ENCODE measurements at regions not wholly inside any gene's neighbourhood (a gene's known extent, or its start where the extent isn't known, plus 50 kb on each side); places are given as distances from the start of the nearest gene placed in this dataset.

DNA sequence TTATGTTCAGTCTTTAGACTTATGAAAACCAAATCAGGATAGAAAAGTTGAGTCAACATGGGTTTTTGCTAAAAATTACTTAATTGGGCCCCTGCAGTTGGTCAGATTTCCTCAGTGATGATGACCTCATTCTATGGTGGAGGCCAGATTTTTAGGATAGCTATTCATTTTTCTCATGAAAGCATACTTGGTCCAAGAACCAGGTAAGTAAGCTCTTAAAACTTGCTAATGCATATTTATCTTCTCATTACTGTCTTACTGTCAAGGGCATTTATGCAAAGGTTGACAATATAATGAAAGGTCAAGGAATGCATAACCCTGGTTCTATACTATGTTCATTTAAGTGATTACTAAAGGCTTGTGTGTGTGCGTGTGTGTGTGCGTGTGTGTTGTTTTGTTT is 650.6 kb downstream of the SATB2 start:
- H3K9me3 Mint-ChIP-seq, result no peaks in the 10 kb centered on the region
- no peaks in the 10 kb centered on the region for H3K36me3 Mint-ChIP-seq (ENCODE audit: low read depth)
- H3K27ac Mint-ChIP-seq, result no peak overlapping the region
- TF ChIP-seq CTCF (IDR thresholded peaks at IDR 0.05; ENCODE audit: unreplicated experiment in 3 of 3), result no peak
- no peak overlapping the region for H3K4me3 Mint-ChIP-seq
- H3K27me3 Mint-ChIP-seq (ENCODE audit: low read depth), result no peaks in the 10 kb centered on the region
- no peaks in the 10 kb centered on the region for H3K4me1 Mint-ChIP-seq

GRCh38 chr2:198795419-198795818 is 662.3 kb downstream of the SATB2 start:
- no peaks in the 10 kb centered on the region for H3K4me1 Mint-ChIP-seq
- no peak overlapping the region for H3K4me3 Mint-ChIP-seq
- no peaks in the 10 kb centered on the region for H3K27me3 Mint-ChIP-seq (ENCODE audit: low read depth)
- no peak overlapping the region for H3K27ac Mint-ChIP-seq
- H3K9me3 Mint-ChIP-seq, result no peaks in the 10 kb centered on the region
- no peak for TF ChIP-seq CTCF (IDR thresholded peaks at IDR 0.05; ENCODE audit: unreplicated experiment in 3 of 3)
- H3K36me3 Mint-ChIP-seq (ENCODE audit: low read depth), result no peaks in the 10 kb centered on the region

DNA sequence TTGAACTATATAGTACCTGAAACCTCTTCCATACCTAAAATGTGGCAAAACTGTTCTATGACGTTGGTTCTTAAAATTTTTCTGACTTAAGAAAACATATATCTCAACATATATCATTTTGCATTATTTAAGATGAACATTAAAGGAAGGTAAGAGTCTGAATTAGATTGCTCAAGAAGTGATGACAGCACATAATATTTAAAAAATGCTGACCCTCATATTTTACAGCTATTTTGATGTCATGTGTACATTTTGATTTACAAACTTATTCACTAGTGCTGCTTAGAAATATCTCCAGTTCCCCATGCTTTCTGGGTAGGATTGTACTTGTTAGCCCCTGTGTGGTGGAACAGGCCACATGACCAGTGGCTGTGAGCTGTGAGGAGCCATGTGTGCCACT is 666.1 kb downstream of the SATB2 start:
- H3K36me3 Mint-ChIP-seq (ENCODE audit: low read depth), result no peaks in the 10 kb centered on the region
- no peak overlapping the region for H3K4me3 Mint-ChIP-seq
- H3K27me3 Mint-ChIP-seq (ENCODE audit: low read depth), result no peaks in the 10 kb centered on the region
- TF ChIP-seq CTCF (IDR thresholded peaks at IDR 0.05; ENCODE audit: unreplicated experiment in 3 of 3), result no peak
- no peak overlapping the region for H3K27ac Mint-ChIP-seq
- no peaks in the 10 kb centered on the region for H3K9me3 Mint-ChIP-seq
- no peaks in the 10 kb centered on the region for H3K4me1 Mint-ChIP-seq

GRCh38 chr2:198788676-198789075 is 669.1 kb downstream of the SATB2 start:
- no peaks in the 10 kb centered on the region for H3K27me3 Mint-ChIP-seq (ENCODE audit: low read depth)
- TF ChIP-seq CTCF (IDR thresholded peaks at IDR 0.05; ENCODE audit: unreplicated experiment in 3 of 3), result no peak
- H3K36me3 Mint-ChIP-seq (ENCODE audit: low read depth), result no peaks in the 10 kb centered on the region
- no peak overlapping the region for H3K27ac Mint-ChIP-seq
- no peak overlapping the region for H3K4me3 Mint-ChIP-seq
- H3K4me1 Mint-ChIP-seq, result no peaks in the 10 kb centered on the region
- H3K9me3 Mint-ChIP-seq, result no peaks in the 10 kb centered on the region

DNA sequence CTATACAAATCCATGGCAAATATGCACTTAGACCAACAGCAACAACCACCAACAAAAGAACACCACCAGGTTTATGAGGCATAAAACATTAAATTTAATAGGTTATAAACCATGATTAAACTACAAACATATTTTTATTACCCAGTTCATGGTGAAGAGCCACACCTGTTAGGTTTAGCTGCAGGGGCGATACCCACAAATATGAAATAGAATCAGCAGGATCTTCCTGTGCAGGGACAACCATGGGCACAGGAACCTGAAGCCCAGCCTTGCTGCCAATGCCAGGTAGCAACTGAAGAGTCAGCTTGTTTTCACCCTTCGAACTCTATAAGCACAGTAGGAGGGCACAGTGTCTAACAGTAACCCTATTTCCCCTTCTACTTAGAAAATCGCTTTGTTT is 675.0 kb downstream of the SATB2 start:
- Mint-ChIP-seq H3K27ac (no peak overlapping the region), H3K9me3 (no peaks in the 10 kb centered on the region), H3K36me3 (ENCODE audit: low read depth) (no peaks in the 10 kb centered on the region), H3K4me3 (no peak overlapping the region), H3K4me1 (no peaks in the 10 kb centered on the region), H3K27me3 (ENCODE audit: low read depth) (peaks cover 8% of the 10 kb centered on the region)
- no peak for TF ChIP-seq CTCF (IDR thresholded peaks at IDR 0.05; ENCODE audit: unreplicated experiment in 3 of 3)

GRCh38 chr2:198776616-198777406 is 680.9 kb downstream of the SATB2 start:
- no peak for TF ChIP-seq CTCF (IDR thresholded peaks at IDR 0.05; ENCODE audit: unreplicated experiment in 3 of 3)
- H3K9me3 Mint-ChIP-seq, result no peaks in the 10 kb centered on the region
- no peak overlapping the region for H3K4me3 Mint-ChIP-seq
- H3K36me3 Mint-ChIP-seq (ENCODE audit: low read depth), result no peaks in the 10 kb centered on the region
- no peaks in the 10 kb centered on the region for H3K4me1 Mint-ChIP-seq
- H3K27ac Mint-ChIP-seq, result no peak overlapping the region
- peaks cover 8% of the 10 kb centered on the region for H3K27me3 Mint-ChIP-seq (ENCODE audit: low read depth)
